Epithelial cell of esophagus (primary cell): ENCODE measurements at regions not wholly inside any gene's neighbourhood (a gene's known extent, or its start where the extent isn't known, plus 50 kb on each side); places are given as distances from the start of the nearest gene placed in this dataset.

Source experiments
- DNase-seq: peaks from one replicate; pipeline ENCODE4 v3.0.0; 2010; ENCODE audit warnings: low read depth
- H3K4me3 ChIP-seq: 2 replicates; pipeline ENCODE4 v1.5.1; 2011; ENCODE audit warnings: mild to moderate bottlenecking, low read length, control low read depth
- TF ChIP-seq, protein P1 (sequence below): IDR thresholded peaks from 2 replicates; pipeline ENCODE4 v1.5.1; 2011; ENCODE audit warnings: low read depth, mild to moderate bottlenecking, low read length, control low read depth, inconsistent platforms; ENCODE audit not compliant: insufficient read depth; ENCODE audit errors: missing control alignments

DNA sequence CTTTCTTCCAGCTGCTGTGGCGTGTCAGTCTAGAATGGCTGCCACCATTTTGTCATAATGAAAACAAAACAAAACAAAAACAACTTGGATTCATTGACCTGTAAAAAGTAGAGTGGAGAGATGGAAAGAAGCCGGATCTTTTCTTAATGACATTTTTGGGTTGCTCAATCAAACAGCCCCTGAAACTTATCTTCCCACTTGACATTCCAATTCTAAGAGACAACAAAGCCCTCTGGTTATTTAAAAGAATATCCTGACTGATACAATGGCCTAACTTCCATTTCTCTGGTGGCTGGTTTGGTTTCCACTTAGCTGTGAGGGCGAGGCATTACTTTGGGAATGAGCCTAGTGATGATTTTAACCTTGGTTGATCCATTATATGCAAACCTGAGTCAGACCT is 123.7 kb downstream of the AQP4 start:
- no peak overlapping the region for H3K4me3 ChIP-seq
- no peak for DNase-seq
- TF ChIP-seq, protein P1, sequence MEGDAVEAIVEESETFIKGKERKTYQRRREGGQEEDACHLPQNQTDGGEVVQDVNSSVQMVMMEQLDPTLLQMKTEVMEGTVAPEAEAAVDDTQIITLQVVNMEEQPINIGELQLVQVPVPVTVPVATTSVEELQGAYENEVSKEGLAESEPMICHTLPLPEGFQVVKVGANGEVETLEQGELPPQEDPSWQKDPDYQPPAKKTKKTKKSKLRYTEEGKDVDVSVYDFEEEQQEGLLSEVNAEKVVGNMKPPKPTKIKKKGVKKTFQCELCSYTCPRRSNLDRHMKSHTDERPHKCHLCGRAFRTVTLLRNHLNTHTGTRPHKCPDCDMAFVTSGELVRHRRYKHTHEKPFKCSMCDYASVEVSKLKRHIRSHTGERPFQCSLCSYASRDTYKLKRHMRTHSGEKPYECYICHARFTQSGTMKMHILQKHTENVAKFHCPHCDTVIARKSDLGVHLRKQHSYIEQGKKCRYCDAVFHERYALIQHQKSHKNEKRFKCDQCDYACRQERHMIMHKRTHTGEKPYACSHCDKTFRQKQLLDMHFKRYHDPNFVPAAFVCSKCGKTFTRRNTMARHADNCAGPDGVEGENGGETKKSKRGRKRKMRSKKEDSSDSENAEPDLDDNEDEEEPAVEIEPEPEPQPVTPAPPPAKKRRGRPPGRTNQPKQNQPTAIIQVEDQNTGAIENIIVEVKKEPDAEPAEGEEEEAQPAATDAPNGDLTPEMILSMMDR, result no peak

GRCh38 chr18:26741048-26741447 is 124.5 kb downstream of the AQP4 start:
- TF ChIP-seq, protein P1, result no peak
- H3K4me3 ChIP-seq, result no peak overlapping the region
- peak; percentile 50 for DNase-seq

GRCh38 chr18:26740396-26740795 is 125.1 kb downstream of the AQP4 start:
- no peak overlapping the region for H3K4me3 ChIP-seq
- TF ChIP-seq, protein P1, result no peak
- no peak for DNase-seq

- DNase-seq, result no peak
- H3K4me3 ChIP-seq, result no peak overlapping the region
- TF ChIP-seq, protein P1, result no peak
Measured at GRCh38 chr18:26738706-26739105, 126.8 kb downstream of the AQP4 start.

DNA sequence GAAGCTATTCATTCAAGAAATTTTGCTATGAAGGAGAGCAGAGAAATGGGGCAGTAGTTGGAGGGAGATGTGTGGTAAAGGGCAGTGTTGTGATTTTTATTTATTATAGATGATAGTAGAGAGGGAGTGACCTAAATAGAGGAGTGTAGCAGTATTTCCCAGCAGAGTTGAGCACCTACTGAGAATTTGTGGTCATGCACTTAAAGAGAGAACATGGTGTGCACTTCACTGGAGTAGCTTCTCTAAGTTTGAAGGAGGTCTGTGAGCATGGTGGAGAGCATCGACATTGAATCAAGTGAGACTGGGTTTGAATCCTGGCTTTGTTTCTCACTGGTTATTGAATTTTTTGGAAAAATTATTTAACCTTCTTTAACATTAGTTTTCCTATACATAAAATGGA is 129.2 kb downstream of the AQP4 start:
- no peak for DNase-seq
- H3K4me3 ChIP-seq, result no peak overlapping the region
- TF ChIP-seq, protein P1, result no peak

DNA sequence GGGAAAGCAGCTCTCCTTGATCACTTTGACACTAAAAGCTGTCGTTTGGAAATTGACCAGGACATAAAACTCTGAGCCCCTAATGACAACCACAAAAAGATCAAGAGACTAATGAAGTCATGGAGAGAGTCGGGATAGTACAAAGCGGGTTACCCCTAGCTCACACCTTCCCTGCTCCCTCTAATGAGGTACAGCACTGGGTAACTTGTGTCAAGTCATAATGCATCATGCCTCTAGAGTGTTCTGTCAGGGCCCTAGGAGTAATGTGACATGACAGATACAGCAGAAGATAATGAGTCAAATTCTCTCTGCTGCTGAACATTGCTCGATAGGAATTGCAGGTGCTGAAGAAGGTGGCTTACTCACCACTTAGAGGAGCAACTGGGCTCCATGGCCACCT is 130.7 kb downstream of the AQP4 start:
- TF ChIP-seq, protein P1, result no peak

DNA sequence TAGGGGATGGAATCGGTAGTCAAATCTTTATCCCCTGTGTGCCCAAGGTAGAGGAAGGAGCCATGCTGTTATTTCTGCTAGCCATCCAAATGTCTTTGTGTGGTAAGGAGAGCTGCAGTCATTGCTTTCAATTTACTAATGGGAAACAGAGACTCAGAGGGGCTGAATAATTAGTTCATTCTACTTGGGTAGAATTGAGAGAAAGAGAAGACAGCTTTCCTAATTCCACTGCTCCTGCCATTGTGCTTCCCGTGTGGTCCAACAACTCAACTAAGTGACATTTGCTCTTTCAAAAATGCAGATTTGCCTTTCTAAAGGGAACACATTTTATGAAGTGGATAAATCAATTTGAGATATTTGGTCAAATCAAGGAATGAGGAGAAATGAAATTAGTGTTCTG is 136.1 kb downstream of the AQP4 start:
- no peak overlapping the region for H3K4me3 ChIP-seq
- TF ChIP-seq, protein P1, result no peak
- no peak for DNase-seq

More for the DNA sequence above, 130.7 kb downstream of the AQP4 start:
- no peak overlapping the region for H3K4me3 ChIP-seq
- no peak for DNase-seq
